ENCODE measurements at regions not wholly inside any gene's neighbourhood (a gene's known extent, or its start where the extent isn't known, plus 50 kb on each side); places are given as distances from the start of the nearest gene placed in this dataset.

DNA sequence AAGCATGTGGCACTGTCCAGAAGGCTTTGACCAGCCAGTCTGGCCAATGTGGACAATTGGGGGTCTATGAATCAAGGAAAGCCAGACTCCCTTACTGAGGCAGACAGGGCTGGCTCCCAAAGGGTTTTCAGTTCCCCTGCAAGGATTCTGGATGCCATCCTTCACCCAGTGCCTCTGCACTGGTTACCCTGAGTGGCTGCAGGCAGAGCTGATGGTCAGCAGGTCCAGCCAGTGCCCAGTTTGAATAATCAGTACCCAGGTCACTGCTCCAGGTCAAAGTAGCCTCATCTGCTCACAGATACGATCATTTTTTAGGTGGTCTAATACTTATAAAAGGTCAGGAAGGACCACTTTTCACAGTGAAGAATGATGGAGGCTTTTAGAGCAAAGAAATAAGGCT, 52.2 kb upstream of the MAMLD1 start:
- DNase-seq = no peak

DNA sequence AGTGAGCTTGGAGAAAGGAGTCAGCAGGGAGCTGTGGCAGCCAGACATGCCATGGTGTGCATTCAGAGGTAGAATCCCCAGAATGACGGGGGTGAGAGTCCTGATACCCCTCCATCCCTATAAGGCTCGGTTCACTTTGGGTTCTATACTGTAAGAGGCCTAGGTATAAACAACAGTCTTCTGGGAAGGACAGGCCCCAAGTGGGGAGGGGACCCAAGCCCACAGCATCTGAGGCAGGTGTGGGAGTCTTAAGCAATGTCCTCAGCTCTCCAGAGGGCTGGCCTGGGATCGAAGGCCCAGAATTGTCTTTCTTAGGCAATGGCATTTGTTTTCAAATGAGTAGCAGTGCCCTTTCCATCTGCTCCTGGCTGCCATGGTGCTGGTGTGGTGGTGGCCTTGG, 50.2 kb upstream of the MAMLD1 start:
- DNase-seq = no peak

Measured in T1000 (cell line).